MG63 (cell line): ENCODE measurements at regions not wholly inside any gene's neighbourhood (a gene's known extent, or its start where the extent isn't known, plus 50 kb on each side); places are given as distances from the start of the nearest gene placed in this dataset.

ENCODE experiments used
- DNase-seq: peaks from one replicate; pipeline ENCODE4 v3.0.0-alpha.2; 2020
- H3K27me3 ChIP-seq: fragments of 250-450 bp; sonication (Bioruptor Pico); 2 replicates; pipeline ENCODE4 v1.5.1; 2020; ENCODE audit warnings: mild to moderate bottlenecking, moderate library complexity
- H3K36me3 ChIP-seq: fragments of 250-450 bp; sonication (Bioruptor Pico); 2 replicates; pipeline ENCODE4 v1.5.1; 2020; ENCODE audit warnings: mild to moderate bottlenecking, moderate library complexity
- H3K4me3 ChIP-seq: fragments of 250-450 bp; sonication (Bioruptor Pico); 2 replicates; pipeline ENCODE4 v1.5.1; 2020; ENCODE audit warnings: mild to moderate bottlenecking, moderate library complexity
- H3K9me3 ChIP-seq: fragments of 250-450 bp; sonication (Bioruptor Pico); 2 replicates; pipeline ENCODE4 v1.5.1; 2020; ENCODE audit warnings: mild to moderate bottlenecking, moderate library complexity

DNA sequence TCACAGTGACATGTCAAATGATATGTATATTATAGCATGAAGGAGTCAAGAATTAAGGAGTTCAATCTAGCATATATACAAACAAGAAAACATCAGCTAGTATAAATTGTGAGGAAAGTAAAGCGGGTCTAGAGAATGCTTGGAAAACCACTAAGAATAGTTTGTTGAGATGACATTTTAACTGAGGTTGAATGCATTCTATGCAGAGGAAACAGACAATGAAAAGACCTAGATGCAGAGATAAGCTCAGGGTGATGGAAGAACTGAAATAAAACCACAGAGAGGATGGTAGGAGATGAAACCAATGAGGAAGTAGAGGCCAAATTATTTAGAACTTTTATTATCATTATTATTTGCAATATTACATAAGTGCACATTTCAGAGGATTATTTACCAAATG is 803.6 kb upstream of the FANCL start:
- Histone ChIP-seq H3K9me3 (no peaks in the 10 kb centered on the region), H3K36me3 (no peaks in the 10 kb centered on the region), H3K27me3 (no peaks in the 10 kb centered on the region), H3K4me3 (no peak overlapping the region)
- DNase-seq: no peak

DNA sequence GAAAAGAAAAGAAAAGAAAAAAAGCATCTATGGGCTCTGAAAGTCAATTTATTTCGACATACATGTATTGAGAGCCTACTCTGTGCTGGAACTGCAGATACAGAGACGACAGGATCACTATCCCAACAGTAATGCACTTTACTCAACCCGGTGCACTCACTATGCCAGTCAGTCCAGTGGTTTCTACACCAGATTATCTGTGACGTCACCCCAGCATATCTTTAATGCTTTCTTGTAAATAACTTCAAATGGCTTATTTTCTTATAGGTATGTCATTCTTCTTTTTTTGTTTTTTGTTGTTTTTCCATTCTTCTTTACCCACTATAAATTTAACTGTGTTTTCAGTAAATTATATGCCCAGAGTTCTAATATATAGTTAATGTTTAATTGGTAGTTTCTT is 800.0 kb upstream of the FANCL start:
- DNase-seq: no peak
- no peaks in the 10 kb centered on the region for H3K9me3 ChIP-seq
- no peaks in the 10 kb centered on the region for H3K27me3 ChIP-seq
- H3K36me3 ChIP-seq: no peaks in the 10 kb centered on the region
- no peak overlapping the region for H3K4me3 ChIP-seq

- DNase-seq: peak; percentile 6
- Histone ChIP-seq H3K27me3 (no peaks in the 10 kb centered on the region), H3K4me3 (no peak overlapping the region), H3K36me3 (no peaks in the 10 kb centered on the region), H3K9me3 (no peaks in the 10 kb centered on the region)
Measured at GRCh38 chr2:59034837-59035236, 793.7 kb upstream of the FANCL start.

DNA sequence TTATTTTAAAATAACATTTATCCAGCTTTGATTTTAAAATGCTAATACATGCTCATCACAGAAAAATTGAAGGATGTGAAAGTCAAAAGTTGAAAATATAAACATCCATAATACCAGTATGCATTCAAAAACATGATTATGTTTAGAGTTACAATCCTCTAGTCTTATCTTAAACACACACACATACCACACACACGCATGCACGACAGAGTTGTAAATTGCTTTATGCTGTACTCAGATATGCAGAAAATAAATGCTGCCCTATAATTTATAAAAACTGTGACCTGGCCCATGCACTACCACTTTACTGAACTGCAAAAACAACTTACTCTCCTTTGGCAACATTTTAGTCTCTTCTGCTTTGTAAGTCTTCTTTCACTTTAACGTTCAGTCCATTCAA is 793.0 kb upstream of the FANCL start:
- Histone ChIP-seq H3K36me3 (no peaks in the 10 kb centered on the region), H3K4me3 (no peak overlapping the region), H3K9me3 (no peaks in the 10 kb centered on the region), H3K27me3 (no peaks in the 10 kb centered on the region)
- no peak for DNase-seq

- Histone ChIP-seq H3K4me3 (no peak overlapping the region), H3K36me3 (no peaks in the 10 kb centered on the region), H3K27me3 (no peaks in the 10 kb centered on the region), H3K9me3 (no peaks in the 10 kb centered on the region)
- DNase-seq: no peak
Measured at GRCh38 chr2:59033661-59034060, 792.5 kb upstream of the FANCL start.

DNA sequence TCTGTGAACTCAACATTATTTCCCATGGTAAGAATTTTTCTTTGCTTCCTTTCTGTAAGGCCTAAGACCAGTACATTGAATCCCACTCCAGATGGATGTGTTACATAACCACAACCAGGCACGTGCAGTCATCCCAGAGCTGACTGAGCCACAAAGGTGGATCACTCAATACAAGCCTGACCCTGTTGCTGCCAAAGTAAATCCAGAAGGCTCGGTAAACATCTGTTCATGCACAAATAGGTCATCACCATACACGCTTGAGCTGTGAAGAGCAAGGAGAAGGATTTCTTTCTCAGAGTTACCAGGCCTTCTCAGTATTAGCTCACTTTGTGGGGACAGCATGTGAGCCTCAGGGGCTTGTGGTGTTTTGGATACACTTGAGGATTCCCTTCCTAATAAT is 791.4 kb upstream of the FANCL start:
- Histone ChIP-seq H3K9me3 (no peaks in the 10 kb centered on the region), H3K27me3 (no peaks in the 10 kb centered on the region), H3K4me3 (no peak overlapping the region), H3K36me3 (no peaks in the 10 kb centered on the region)
- DNase-seq: no peak

DNA sequence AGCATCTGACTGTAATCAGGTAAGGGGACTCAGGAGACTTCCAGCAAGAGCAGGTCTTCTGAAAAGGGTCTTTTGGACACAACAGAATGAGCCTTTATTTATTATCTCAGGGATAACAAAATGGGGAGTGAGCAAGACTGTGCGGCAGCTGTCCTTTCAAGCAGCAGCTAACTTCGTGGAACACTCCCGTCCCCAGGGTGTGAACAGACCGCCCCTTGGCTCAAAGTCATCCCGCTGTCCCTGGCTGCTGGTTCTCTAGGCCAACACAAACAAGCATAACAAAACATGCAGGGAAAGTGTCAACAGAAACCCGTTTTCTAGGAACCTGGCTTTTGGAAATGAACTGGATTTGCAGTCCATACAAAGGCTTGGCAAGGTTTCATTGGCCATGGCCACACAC is 787.9 kb upstream of the FANCL start:
- H3K4me3 ChIP-seq: no peak overlapping the region
- no peaks in the 10 kb centered on the region for H3K9me3 ChIP-seq
- no peaks in the 10 kb centered on the region for H3K36me3 ChIP-seq
- H3K27me3 ChIP-seq: no peaks in the 10 kb centered on the region
- DNase-seq: no peak

DNA sequence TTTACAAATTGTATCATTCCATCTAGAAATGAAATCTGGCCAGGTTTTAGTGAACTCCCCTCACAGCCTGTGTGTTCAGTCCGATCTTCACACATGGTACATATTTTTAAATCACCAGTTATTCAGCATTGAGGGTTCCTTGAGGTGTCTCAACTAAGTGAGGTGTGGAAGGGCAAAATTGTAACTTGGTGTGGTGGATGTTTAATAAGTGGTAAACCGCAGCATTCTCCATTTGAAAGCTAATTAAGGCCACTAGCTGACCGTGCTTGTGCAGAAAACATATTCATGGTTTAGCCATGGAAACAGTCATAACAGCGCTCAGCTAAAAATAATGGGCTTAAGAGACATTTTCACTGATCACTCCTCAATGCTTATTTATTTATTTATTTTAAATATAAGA is 786.2 kb upstream of the FANCL start:
- H3K36me3 ChIP-seq: no peaks in the 10 kb centered on the region
- H3K27me3 ChIP-seq: no peaks in the 10 kb centered on the region
- DNase-seq: no peak
- no peak overlapping the region for H3K4me3 ChIP-seq
- H3K9me3 ChIP-seq: no peaks in the 10 kb centered on the region

GRCh38 chr2:59025157-59025757 is 784.1 kb upstream of the FANCL start:
- Histone ChIP-seq H3K36me3 (no peaks in the 10 kb centered on the region), H3K4me3 (no peak overlapping the region), H3K9me3 (no peaks in the 10 kb centered on the region), H3K27me3 (no peaks in the 10 kb centered on the region)
- peak; percentile 16 for DNase-seq

GRCh38 chr2:59021786-59022185 is 780.7 kb upstream of the FANCL start:
- no peaks in the 10 kb centered on the region for H3K36me3 ChIP-seq
- H3K4me3 ChIP-seq: no peak overlapping the region
- DNase-seq: no peak
- H3K27me3 ChIP-seq: no peaks in the 10 kb centered on the region
- no peaks in the 10 kb centered on the region for H3K9me3 ChIP-seq

- no peaks in the 10 kb centered on the region for H3K27me3 ChIP-seq
- DNase-seq: no peak
Measured at GRCh38 chr2:59019566-59020159, 778.5 kb upstream of the FANCL start.

GRCh38 chr2:59018737-59019136 is 777.6 kb upstream of the FANCL start:
- Histone ChIP-seq H3K9me3 (no peaks in the 10 kb centered on the region), H3K27me3 (no peaks in the 10 kb centered on the region), H3K36me3 (no peaks in the 10 kb centered on the region), H3K4me3 (no peak overlapping the region)
- DNase-seq: no peak

More at GRCh38 chr2:59019566-59020159, 778.5 kb upstream of the FANCL start:
- Histone ChIP-seq H3K36me3 (no peaks in the 10 kb centered on the region), H3K4me3 (no peak overlapping the region), H3K9me3 (no peaks in the 10 kb centered on the region)

DNA sequence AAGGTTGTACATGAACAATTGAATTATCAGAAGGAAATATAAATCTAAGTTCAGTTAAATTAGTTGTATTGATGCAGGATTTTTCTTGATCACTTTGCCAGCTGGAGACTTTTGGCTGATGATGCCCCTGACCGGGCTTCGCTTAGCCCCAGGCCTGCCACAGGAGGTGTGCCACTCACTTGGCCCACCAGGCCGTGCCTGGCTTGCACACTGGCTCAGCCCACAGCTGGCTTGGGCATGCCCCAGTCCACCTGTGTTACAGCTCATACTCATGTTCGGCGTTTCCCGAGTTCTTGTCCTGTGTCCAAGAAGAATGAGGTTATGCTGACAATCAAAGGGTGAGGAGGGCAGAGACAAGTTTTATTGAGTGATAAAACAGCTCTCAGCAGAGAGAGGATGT is 773.9 kb upstream of the FANCL start:
- Histone ChIP-seq H3K9me3 (no peaks in the 10 kb centered on the region), H3K4me3 (no peak overlapping the region), H3K36me3 (no peaks in the 10 kb centered on the region), H3K27me3 (no peaks in the 10 kb centered on the region)
- DNase-seq: no peak

GRCh38 chr2:59012971-59013370 is 771.8 kb upstream of the FANCL start:
- Histone ChIP-seq H3K9me3 (no peaks in the 10 kb centered on the region), H3K27me3 (no peaks in the 10 kb centered on the region), H3K36me3 (no peaks in the 10 kb centered on the region), H3K4me3 (no peak overlapping the region)
- no peak for DNase-seq

GRCh38 chr2:59012234-59012633 is 771.1 kb upstream of the FANCL start:
- Histone ChIP-seq H3K36me3 (no peaks in the 10 kb centered on the region), H3K27me3 (no peaks in the 10 kb centered on the region), H3K4me3 (no peak overlapping the region), H3K9me3 (no peaks in the 10 kb centered on the region)
- no peak for DNase-seq

GRCh38 chr2:59008950-59009349 is 767.8 kb upstream of the FANCL start:
- no peak for DNase-seq
- no peaks in the 10 kb centered on the region for H3K9me3 ChIP-seq
- no peak overlapping the region for H3K4me3 ChIP-seq
- H3K27me3 ChIP-seq: no peaks in the 10 kb centered on the region
- H3K36me3 ChIP-seq: no peaks in the 10 kb centered on the region

DNA sequence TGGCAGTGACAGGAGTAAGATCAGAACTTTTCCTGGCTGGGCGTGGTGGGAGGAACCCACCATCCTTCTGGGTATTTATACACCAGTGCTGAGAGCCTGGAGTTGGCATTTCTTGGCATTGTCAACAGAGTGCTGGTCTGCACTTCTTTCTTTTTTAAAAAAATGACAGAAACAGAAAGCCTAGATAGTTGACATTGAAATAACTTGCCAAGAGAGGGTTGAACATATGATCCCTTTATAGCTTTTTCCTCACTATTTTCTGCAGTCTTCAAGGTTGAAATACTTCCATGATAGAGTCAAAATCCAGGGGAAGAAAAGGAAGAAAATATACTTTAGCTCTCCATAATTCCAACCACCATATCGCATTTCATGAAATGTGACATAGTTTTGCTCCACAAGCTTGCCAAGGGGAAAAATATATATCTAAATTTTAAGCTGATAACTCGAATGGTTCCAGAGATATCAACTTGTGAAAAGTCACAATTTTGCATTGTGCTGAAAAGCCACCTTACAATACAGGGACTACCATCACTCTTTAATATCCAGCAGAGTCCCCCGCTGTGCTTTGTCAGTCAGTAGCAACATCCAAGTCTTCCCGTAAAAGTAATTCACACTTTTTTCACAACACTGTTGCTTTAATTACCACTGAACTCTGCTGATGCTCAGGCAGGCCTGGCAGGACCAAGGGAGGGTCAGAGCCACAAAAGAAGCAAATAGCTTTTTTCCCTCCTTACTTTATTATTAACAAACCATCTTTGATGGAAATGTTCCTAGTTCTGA is 764.9 kb upstream of the FANCL start:
- DNase-seq: no peak
- no peaks in the 10 kb centered on the region for H3K27me3 ChIP-seq
- no peaks in the 10 kb centered on the region for H3K9me3 ChIP-seq
- H3K36me3 ChIP-seq: no peaks in the 10 kb centered on the region
- H3K4me3 ChIP-seq: no peak overlapping the region

GRCh38 chr2:59004621-59005020 is 763.5 kb upstream of the FANCL start:
- H3K27me3 ChIP-seq: no peaks in the 10 kb centered on the region
- no peaks in the 10 kb centered on the region for H3K36me3 ChIP-seq
- no peaks in the 10 kb centered on the region for H3K9me3 ChIP-seq
- no peak for DNase-seq
- H3K4me3 ChIP-seq: no peak overlapping the region
